Activated naive CD4-positive, alpha-beta T cell treated with anti-CD3 and anti-CD28 coated beads, Interleukin-2, amount 50 U/mL, for 16 hours (primary cell): ENCODE measurements at regions not wholly inside any gene's neighbourhood (a gene's known extent, or its start where the extent isn't known, plus 50 kb on each side); places are given as distances from the start of the nearest gene placed in this dataset.
"Not testable (repeated sequence)": the region's sequence is repeated elsewhere in the genome, so short reads cannot be mapped to it uniquely, and the experiment has no call there.

ENCODE experiments used
- DNase-seq: peaks from one replicate; pipeline ENCODE4 v3.0.0-alpha.2; 2020

GRCh38 chr14:106774889-106775480, 1248.6 kb downstream of the TMEM121 start:
- DNase-seq: peak; percentile 80

DNA sequence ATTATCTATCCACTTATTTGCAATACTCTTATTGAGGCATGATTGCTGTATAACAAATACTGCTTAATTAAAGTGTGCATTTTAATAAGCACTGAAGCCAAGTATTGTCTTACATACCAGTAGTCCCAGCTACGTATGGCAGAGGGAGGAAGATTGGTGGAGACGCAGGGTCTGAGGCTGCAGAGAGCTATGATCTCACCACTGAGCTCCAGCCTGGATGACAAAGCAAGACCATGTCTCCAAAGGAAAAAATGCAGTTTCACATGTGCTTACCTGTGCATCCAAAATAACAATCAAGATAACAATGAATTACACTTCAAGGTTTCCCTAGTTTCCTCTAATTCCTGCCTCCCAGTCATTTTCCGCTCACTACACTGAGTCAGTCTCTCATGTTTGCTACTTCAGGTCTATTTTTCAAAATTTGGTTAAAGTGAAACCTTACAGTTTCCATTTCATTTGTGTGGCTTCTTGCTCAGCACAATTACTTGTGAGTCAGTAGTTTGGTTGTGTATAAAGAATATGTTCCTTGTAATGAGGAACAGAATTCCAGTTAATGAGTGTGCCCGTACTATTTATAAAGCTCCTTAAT, 1250.1 kb downstream of the TMEM121 start:
- DNase-seq: no peak

GRCh38 chr14:106778986-106779385, 1252.6 kb downstream of the TMEM121 start:
- no peak for DNase-seq

DNA sequence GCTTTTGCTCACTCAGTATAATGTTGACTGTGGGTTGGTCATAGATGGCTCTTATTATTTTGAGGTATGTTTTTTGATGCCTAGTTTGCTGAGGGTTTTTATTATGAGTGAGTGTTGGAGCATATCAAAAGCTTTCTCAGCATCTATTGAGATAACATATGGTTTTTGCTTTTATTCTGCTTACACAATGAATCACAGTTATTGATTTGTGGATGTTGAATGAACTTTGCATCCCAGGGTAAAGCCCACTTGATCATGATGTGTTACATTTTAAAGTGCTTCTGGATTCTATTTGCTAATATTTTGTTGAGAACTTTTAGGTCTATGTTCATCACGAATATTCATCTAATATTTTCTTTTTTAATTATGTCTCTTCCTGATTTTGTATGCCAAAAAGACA, 1260.3 kb downstream of the TMEM121 start:
- DNase-seq: no peak

DNA sequence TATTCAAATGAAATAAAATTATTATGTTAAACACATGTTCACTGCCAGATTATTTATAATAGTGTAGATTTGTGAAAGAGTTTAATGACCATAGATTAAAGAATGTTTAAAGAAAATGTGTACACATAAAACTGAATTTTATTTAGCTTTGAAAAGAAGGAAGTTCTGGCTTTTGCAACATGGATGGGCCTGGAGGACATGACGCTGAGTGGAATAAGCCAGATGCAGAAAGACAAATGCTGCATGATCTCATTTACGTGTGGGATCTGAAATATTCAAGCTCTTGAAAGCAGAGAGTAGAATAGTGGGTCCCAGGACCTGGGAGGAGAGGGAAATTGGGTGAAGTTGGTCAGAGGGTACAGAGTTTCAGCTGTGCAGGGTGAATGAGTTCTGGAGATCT, 1261.2 kb downstream of the TMEM121 start:
- no peak for DNase-seq

DNA sequence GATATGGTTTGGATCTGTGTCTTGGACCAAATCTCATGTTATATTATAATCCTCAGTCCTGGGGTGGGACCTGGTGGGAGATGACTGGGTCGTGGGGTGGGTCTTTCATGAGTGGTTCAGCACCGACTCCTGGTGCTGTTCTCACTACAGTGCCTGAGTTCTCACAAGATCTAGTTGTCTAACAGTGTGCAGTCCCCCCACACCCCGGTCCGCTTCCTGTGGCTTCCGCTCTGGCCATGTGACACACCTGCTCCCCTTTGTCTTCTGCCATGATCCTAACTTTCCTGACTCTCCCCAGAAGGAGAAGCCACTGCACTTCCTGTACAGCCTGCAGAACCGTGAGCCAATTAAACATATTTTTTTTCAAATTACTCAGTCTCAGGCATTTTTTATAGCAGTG, 1262.2 kb downstream of the TMEM121 start:
- DNase-seq: no peak

DNA sequence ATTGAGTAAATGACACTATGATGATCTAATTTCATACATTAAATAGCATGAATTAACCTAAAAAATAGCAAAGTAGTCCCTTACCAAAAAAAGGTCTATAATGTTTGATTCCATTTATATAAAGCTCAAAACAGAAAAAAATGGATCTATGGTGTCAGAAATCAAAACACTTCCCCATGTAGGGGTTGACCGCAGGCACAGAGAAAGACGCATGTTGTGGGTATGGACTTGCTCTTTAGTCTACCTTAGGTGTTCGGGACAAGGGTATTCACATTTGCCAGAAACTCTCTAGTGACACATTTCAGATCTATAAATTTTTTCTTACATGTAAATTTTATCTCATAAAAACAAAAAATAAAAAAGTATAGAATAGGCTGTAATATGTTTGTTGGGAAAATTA, 1262.9 kb downstream of the TMEM121 start:
- no peak for DNase-seq

- DNase-seq: peak; percentile 77
These were observed 1264.0 kb downstream of the TMEM121 start for GRCh38 chr14:106790189-106791036.

- DNase-seq: no peak
These were observed 1266.2 kb downstream of the TMEM121 start for GRCh38 chr14:106792543-106792942.

DNA sequence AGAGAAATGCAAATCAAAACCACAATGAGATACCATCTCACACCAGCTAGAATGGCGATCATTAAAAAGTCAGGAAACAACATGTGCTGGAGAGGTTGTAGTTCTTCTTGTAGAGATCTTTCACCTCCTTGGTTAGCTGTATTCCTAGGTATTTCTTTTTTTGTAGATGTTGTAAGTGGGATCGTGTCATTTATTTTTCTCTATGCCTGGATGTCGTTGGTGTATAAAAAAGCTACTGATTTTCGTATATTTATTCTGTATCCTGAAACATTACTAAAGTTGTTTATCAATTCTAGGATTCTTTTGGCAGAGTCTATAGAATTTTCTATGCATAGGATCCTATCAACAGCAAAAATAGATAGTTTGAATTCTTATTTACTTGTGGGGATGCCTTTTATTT, 1271.8 kb downstream of the TMEM121 start:
- DNase-seq: not testable (repeated sequence)

DNA sequence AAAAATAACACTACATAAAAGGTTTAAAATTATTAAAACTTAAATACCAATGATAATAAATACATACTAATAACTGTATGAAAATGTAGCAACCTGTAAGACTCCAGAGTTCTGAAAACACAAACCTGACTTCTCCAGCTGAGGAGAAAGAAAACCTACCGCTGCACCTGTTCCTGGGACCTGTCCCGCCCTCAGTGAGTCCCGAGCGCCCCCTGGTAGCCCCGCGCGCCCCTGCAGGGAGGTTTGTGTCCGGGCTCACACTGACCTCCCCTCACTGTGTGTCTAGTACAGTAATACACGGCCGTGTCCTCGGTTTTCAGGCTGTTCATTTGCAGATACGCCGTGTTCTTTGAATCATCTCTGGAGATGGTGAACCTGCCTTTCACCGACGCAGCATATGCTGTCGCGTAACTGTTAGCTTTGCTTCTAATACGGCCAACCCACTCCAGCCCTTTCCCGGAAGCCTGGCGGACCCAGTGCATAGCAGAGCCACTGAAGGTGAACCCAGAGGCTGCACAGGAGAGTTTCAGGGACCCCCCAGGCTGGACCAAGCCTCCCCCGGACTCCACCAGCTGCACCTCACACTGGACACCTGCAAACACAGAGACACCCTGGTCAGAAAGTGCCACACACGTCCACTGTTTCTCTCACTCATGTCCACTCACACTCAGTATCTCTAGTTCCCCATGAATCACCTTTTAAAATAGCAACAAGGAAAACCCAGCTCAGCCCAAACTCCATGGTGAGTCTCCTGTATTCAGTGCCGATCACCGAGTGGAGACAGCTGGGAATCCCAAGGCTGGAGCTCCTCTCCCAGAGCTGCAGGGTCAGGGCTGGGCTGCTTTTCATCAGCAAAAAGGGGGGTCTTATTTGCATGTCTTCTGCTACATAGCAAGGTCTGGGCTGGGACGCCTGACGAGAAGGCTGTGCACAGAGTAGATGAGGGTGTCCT, 1276.3 kb downstream of the TMEM121 start:
- no peak for DNase-seq

- DNase-seq: no peak
These were observed 1277.0 kb downstream of the TMEM121 start for GRCh38 chr14:106803379-106803778.

DNA sequence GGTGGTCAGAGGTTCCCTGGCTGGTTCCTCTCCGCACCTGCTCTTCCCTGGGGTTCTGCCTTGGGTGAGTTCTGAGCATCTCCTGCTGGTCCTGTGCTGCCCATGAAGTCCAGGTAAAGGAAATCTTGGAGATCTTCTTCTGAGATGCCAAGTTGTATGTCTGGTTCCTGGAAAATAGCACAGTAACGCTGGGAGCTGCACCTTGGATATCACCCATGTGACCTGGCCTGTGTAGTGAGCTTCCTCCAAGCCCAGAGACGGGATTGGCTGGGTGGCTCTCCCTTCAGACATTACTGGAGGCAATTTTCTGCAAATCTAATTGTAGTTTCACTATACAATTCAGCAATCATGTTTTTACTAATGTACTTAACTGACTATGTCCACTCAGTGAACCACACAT, 1281.1 kb downstream of the TMEM121 start:
- no peak for DNase-seq

DNA sequence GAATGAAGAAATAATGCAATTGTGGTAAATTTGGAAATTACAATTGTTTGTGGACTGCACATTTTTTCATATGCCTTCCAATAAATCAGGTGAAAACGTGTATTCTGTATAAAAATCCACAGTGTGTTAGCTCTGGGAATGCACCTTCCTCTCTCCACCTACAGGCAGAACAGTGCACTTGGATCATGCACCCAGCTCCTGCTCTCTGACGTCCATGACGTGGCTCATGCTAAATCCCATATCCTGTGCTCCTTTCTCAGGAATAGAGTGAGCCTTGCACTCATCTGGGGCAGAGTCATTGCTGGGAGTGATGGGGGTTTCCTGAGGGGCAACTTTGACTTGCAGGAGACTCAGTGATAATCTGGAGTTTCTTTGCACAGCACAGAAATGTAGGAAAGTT, 1282.1 kb downstream of the TMEM121 start:
- DNase-seq: no peak

DNA sequence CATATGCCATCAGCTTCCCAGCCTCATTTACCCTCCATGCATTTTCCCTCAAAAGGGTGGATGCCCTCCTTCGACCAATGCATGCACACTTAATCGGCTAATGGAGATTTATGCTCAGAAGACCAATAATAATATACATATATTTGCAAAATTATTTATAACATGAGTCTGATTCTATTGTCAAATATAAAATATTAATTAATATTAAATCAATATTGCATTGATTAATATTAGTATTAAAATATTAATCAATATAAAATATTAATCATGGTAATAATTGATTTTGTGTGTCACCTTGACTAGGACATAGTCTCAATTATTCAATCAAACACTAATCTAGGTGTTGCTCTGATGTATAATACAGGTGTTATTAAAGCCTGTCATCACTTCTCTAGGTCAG, 1282.5 kb downstream of the TMEM121 start:
- DNase-seq: no peak

DNA sequence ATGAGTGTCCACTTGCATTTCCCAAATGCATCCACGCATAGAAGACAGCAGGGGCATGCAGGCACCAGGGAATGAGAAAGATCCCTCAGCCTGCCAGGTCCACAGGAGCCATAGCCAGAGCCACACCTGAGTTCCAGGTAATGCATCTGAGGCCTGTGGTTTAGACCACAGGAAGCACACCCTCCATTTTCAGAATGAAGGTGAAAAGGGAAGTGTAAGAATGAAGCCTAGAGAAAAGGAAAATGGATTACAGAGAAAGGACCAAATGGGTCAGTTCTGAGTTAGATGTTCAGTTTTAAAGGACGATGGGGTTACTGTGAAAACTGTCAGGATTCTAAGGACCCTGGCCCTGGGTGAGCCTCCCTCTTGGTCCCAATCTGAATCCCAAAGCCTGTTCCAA, 1283.2 kb downstream of the TMEM121 start:
- DNase-seq: no peak

- DNase-seq: not testable (repeated sequence)
These were observed 1283.8 kb downstream of the TMEM121 start for GRCh38 chr14:106810168-106810567.

DNA sequence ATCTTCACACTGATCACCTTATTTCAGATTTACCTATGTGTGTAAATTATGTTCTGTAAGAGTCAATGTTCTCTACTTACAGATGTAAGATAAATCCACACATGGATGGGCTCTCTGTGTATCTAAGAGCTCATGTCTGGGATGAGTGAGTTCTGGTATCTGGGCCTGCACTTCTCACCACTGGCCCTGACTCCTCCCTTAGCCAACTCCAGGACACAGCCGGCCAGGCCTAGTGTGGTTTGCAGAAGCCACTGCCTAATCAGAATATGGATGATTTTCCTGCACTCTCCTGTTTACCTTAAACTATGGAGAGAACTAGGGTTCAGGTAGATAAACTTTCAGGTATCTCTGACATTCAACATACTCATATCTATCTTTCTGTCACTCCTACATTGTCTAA, 1284.8 kb downstream of the TMEM121 start:
- no peak for DNase-seq

DNA sequence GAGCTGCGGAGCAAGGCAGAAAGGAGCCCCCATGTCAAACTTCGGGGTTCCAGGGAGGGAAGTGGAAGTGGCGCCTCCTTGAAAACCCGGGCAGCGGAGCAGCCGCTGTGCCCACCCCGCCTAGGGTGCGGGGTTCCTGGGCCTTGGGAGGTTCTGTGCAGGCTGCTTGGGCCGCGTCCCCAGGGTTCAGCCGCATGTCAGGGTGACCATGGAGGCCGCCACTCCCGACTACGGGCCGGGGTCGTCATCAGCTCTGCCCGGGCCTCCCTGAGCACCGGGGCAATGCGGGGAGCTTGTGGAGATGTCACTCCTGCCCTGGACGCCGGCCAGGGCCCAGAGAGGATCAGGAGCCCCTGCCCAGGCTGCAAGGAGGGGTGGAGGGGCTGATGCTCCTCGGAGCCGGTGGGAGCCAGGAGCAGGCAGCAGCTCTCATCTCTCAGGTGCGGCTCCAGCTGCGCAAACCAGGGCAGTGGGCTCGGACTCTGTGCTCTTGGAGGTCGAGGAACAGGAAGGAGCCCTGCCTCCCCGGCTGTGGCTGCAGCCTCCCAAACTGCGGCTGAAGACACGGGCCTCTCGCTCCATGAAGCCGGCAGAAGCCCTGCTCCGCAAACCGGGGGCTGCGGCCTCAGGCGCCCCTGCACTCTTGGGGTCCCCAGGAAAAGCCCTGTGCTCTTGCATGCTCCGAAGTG, 1286.5 kb downstream of the TMEM121 start:
- DNase-seq: no peak

GRCh38 chr14:106813477-106813823, 1287.1 kb downstream of the TMEM121 start:
- DNase-seq: no peak

- DNase-seq: no peak
These were observed 1293.7 kb downstream of the TMEM121 start for GRCh38 chr14:106820119-106820518.

GRCh38 chr14:106821119-106821518, 1294.7 kb downstream of the TMEM121 start:
- no peak for DNase-seq

GRCh38 chr14:106822905-106823304, 1296.5 kb downstream of the TMEM121 start:
- no peak for DNase-seq
